Smooth muscle cell (in vitro differentiated cells): ENCODE measurements at regions not wholly inside any gene's neighbourhood (a gene's known extent, or its start where the extent isn't known, plus 50 kb on each side); places are given as distances from the start of the nearest gene placed in this dataset.

Experiments used
- DNase-seq: peaks from one replicate; lab custom pipeline; 2025; ENCODE audit not compliant: unreplicated experiment; lab: John Stamatoyannopoulos, UW
- H2AFZ ChIP-seq: fragments of 200-600 bp; sonication (generic); 2 replicates; pipeline ENCODE4 v1.6.0; 2016; ENCODE audit warnings: antibody characterized with exemption, low read depth, mild to moderate bottlenecking
- H3F3A ChIP-seq: fragments of 200-600 bp; sonication (generic); 2 replicates; pipeline ENCODE4 v1.6.0; 2017; ENCODE audit warnings: antibody characterized with exemption, low read depth
- H3K27ac ChIP-seq: fragments of 200-600 bp; sonication (generic); 2 replicates; pipeline ENCODE4 v1.5.1; 2016; ENCODE audit warnings: low read depth, mild to moderate bottlenecking
- H3K27me3 ChIP-seq: fragments of 200-600 bp; sonication (generic); 2 replicates; pipeline ENCODE4 v1.6.1; 2016; ENCODE audit warnings: low read depth, mild to moderate bottlenecking
- H3K36me3 ChIP-seq: fragments of 200-600 bp; sonication (generic); 2 replicates; pipeline ENCODE4 v1.5.1; 2016; ENCODE audit warnings: low read depth
- H3K4me1 ChIP-seq: fragments of 200-600 bp; sonication (generic); 2 replicates; pipeline ENCODE4 v1.5.1; 2016; ENCODE audit warnings: low read depth
- H3K4me2 ChIP-seq: fragments of 200-600 bp; sonication (generic); 2 replicates; pipeline ENCODE4 v1.6.0; 2016; ENCODE audit warnings: mild to moderate bottlenecking
- H3K4me3 ChIP-seq: fragments of 200-600 bp; sonication (generic); 2 replicates; pipeline ENCODE4 v1.5.1; 2016; ENCODE audit warnings: mild to moderate bottlenecking
- H3K79me2 ChIP-seq: fragments of 200-600 bp; sonication (generic); 2 replicates; pipeline ENCODE4 v1.6.0; 2016; ENCODE audit warnings: low read depth, mild to moderate bottlenecking
- H3K9ac ChIP-seq: fragments of 200-600 bp; sonication (generic); 2 replicates; pipeline ENCODE4 v1.6.0; 2016; ENCODE audit warnings: low read depth
- H3K9me3 ChIP-seq: fragments of 200-600 bp; sonication (generic); replicated peaks from 2 replicates; pipeline ENCODE4 v1.5.1; 2016; ENCODE audit warnings: low read depth
- H4K20me1 ChIP-seq: fragments of 200-600 bp; sonication (generic); 2 replicates; pipeline ENCODE4 v1.6.0; 2016; ENCODE audit warnings: low read depth
- CTCF ChIP-seq: fragments of 200-600 bp; sonication (generic); IDR thresholded peaks from 2 replicates; pipeline ENCODE4 v1.5.1; 2017; ENCODE audit warnings: borderline replicate concordance, mild to moderate bottlenecking, antibody characterized with exemption; ENCODE audit not compliant: insufficient read depth, poor library complexity, severe bottlenecking
- WGBS: methylation state at CpG from one replicate; pipeline ENCODE4 v1.1.7; 2016; ENCODE audit warnings: low lambda C conversion rate; 5-methylcytosine and 5-hydroxymethylcytosine counted together

- no peaks in the 10 kb centered on the region for H3K79me2 ChIP-seq
- WGBS, result 94% methylated on average over 3 of the region's 3 CpGs
- peaks cover 28% of the 10 kb centered on the region for H3K4me1 ChIP-seq
- H2AFZ ChIP-seq, result no peak overlapping the region
- no peaks in the 10 kb centered on the region for H3K27me3 ChIP-seq
- no peak overlapping the region for H3K9ac ChIP-seq
- no peak overlapping the region for H3K4me3 ChIP-seq
- peak overlapping the region; percentile 32 for H3K27ac ChIP-seq
- DNase-seq, result no peak
- H4K20me1 ChIP-seq, result no peaks in the 10 kb centered on the region
- no peaks in the 10 kb centered on the region for H3K36me3 ChIP-seq
- no peaks in the 10 kb centered on the region for H3K9me3 ChIP-seq
- no peaks in the 10 kb centered on the region for H3F3A ChIP-seq
- no peak for TF ChIP-seq CTCF
- no peak overlapping the region for H3K4me2 ChIP-seq
Observed at GRCh38 chr9:79477241-79477840, 94.4 kb upstream of the TLE4 start.

GRCh38 chr9:79477955-79478771, 93.6 kb upstream of the TLE4 start:
- peak; percentile 23 for TF ChIP-seq CTCF
- Histone ChIP-seq H3K4me1 (peaks cover 29% of the 10 kb centered on the region), H3K9me3 (no peaks in the 10 kb centered on the region), H3K36me3 (no peaks in the 10 kb centered on the region), H3K9ac (no peak overlapping the region), H3K4me3 (no peak overlapping the region), H3K4me2 (peak overlapping the region; percentile 45), H2AFZ (peak overlapping the region; percentile 12), H3F3A (no peaks in the 10 kb centered on the region), H4K20me1 (no peaks in the 10 kb centered on the region), H3K27me3 (no peaks in the 10 kb centered on the region), H3K79me2 (no peaks in the 10 kb centered on the region), H3K27ac (peak overlapping the region; percentile 32)
- WGBS, result 24% methylated on average over 5 of the region's 5 CpGs
- DNase-seq, result no peak

- H4K20me1 ChIP-seq, result no peaks in the 10 kb centered on the region
- no peaks in the 10 kb centered on the region for H3F3A ChIP-seq
- H2AFZ ChIP-seq, result no peak overlapping the region
- WGBS, result 54% methylated on average over 4 of the region's 4 CpGs
- no peaks in the 10 kb centered on the region for H3K36me3 ChIP-seq
- no peaks in the 10 kb centered on the region for H3K79me2 ChIP-seq
- H3K4me1 ChIP-seq, result peaks cover 29% of the 10 kb centered on the region
- H3K4me2 ChIP-seq, result no peak overlapping the region
- no peak for TF ChIP-seq CTCF
- no peak overlapping the region for H3K9ac ChIP-seq
- H3K27me3 ChIP-seq, result no peaks in the 10 kb centered on the region
- no peak overlapping the region for H3K27ac ChIP-seq
- no peaks in the 10 kb centered on the region for H3K9me3 ChIP-seq
- no peak for DNase-seq
- H3K4me3 ChIP-seq, result no peak overlapping the region
Observed at GRCh38 chr9:79480639-79481038, 91.1 kb upstream of the TLE4 start.
